Colonic mucosa (tissue), 4 donors: ENCODE measurements at regions not wholly inside any gene's neighbourhood (a gene's known extent, or its start where the extent isn't known, plus 50 kb on each side); places are given as distances from the start of the nearest gene placed in this dataset.

ENCODE experiments used
- DNase-seq: peaks from one replicate; pipeline ENCODE4 v3.0.0-alpha.2; 2020
- H3K27ac ChIP-seq: fragments of 200-600 bp; one replicate; pipeline ENCODE4 v1.8.0; 2021
- H3K27me3 ChIP-seq: fragments of 200-600 bp; one replicate; pipeline ENCODE4 v1.8.0; 2021
- H3K36me3 ChIP-seq: fragments of 200-600 bp; one replicate; pipeline ENCODE4 v1.8.0; 2021
- H3K4me1 ChIP-seq: fragments of 200-600 bp; one replicate; pipeline ENCODE4 v1.8.0; 2021; ENCODE audit warnings: mild to moderate bottlenecking
- H3K4me3 ChIP-seq: fragments of 200-600 bp; one replicate; pipeline ENCODE4 v1.8.0; 2021
- H3K9ac ChIP-seq, 2 donors: one replicate each; pipeline ENCODE4 v1.7.0; 2013; ENCODE audit warnings: control low read depth in 2 of 2, low read depth in 2 of 2, low read length in 2 of 2
- H3K9me3 ChIP-seq: fragments of 200-600 bp; one replicate; pipeline ENCODE4 v1.8.0; 2021
- CTCF ChIP-seq: fragments of 200-600 bp; IDR thresholded peaks from one replicate; pipeline ENCODE4 v1.8.0; 2022; ENCODE audit warnings: antibody characterized with exemption, mild to moderate bottlenecking
- intact Hi-C: fragments of 100-400 bp; cut with DNase I; formaldehyde crosslinking; loops from one replicate; pipeline ENCODE4 v1.14.1; 2022
- donor health status: healthy.
- donor health status: DM: no; HTN: no; CAD: no.
- donor health status: DM: no; HTN: no; CAD: no.

GRCh38 chr20:50366270-50367103 lies 143.7 kb upstream of the PTPN1 start:
- H3K9me3 ChIP-seq: no peaks in the 10 kb centered on the region
- no peaks in the 10 kb centered on the region for H3K27me3 ChIP-seq
- no peak overlapping the region for H3K4me3 ChIP-seq
- H3K4me1 ChIP-seq: no peaks in the 10 kb centered on the region
- peak overlapping the region; percentile 71 for H3K27ac ChIP-seq
- TF ChIP-seq CTCF: no peak
- intact Hi-C loops: loop anchor here (10.0 kb wide), 1 partner anchor 88 kb away; no protein-coding TSS in a partner anchor
- H3K9ac ChIP-seq: no peak overlapping the region
- DNase-seq: peak; percentile 93
- no peaks in the 10 kb centered on the region for H3K36me3 ChIP-seq

DNA sequence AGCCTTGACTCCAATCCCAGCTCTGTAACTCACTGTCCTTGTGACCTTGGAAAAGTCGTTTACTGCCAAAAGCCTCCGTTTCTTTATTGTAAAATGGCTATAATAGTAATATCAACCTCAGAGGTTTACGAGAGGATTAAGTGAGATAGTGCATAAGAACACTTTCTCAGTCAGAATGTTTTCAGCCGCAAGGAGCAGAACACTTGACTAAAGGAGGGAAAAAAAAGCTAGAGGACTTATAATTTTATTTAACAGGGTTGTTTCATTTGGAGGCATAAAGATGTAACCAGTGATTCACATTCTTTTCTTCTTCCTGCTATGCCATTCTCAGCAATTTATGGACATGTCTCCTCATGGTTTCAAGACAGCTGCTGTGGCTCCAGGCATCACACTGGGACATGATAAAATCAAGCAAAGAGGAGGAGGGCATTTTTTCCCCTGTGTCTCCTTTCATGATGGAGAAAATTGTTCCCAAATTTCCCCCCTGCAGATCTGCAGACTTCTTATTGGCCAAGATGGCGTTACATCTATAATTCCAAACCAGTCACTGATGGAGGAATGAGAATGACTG lies 143.0 kb upstream of the PTPN1 start:
- Histone ChIP-seq H3K9ac (no peak overlapping the region), H3K9me3 (no peaks in the 10 kb centered on the region), H3K36me3 (no peaks in the 10 kb centered on the region), H3K27me3 (no peaks in the 10 kb centered on the region), H3K27ac (peak overlapping the region; percentile 71), H3K4me1 (no peaks in the 10 kb centered on the region), H3K4me3 (no peak overlapping the region)
- intact Hi-C loops: loop anchor here (10.0 kb wide), 1 partner anchor 88 kb away; no protein-coding TSS in a partner anchor
- TF ChIP-seq CTCF: no peak
- no peak for DNase-seq

DNA sequence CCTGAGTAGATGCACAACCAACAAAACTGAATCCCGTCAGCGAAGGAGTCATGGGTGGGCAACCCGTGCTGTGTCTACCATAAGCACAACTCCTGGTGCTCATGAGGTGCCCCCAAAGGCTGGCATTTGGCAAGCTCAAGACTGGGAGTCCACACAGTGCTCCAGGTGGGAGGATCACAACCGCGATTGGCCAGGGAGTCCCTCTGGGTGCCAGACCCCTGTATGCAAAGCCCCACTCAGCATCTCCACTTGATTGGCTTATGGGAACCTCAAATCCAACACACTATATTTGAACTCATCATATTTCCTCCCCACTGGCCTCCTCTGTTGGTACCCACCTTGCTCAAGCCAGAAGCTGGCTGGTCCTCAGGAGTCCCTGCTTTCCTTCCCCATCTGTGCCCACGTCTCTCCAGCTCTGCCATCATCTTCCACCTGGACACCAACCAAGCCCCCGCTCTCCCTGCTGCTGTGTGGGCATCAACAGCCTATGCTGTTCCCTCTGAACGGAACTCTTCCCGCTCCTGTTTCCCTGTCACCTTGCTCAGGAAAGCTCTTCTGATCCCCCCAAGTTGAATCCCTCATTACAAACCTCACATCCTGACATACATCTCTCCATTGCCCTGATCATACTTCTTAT lies 142.3 kb upstream of the PTPN1 start:
- no peaks in the 10 kb centered on the region for H3K4me1 ChIP-seq
- H3K36me3 ChIP-seq: no peaks in the 10 kb centered on the region
- DNase-seq: no peak
- intact Hi-C loops: loop anchor here (10.0 kb wide), 1 partner anchor 87 kb away; no protein-coding TSS in a partner anchor
- peak overlapping the region; percentile 71 for H3K27ac ChIP-seq
- H3K9me3 ChIP-seq: no peaks in the 10 kb centered on the region
- no peaks in the 10 kb centered on the region for H3K27me3 ChIP-seq
- TF ChIP-seq CTCF: no peak
- no peak overlapping the region for H3K9ac ChIP-seq
- no peak overlapping the region for H3K4me3 ChIP-seq

DNA sequence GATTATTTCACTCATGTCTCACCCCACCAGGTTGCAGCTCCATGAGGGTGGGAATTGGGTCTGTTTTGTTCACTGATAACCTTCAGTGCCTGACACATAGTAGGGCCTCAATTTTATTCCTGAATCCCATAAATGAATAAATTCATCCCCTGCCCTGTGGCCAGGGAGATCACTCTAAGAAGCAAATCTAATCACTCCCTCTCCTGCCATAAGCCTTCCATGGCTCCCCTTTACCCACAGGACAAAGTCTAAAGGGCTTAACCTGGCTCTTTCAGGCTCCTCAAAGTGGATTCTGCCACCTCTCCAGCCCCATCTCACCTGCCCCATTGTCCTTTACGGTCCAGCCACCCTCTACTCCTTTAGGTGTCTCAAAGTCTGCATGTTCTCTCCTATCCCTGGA lies 141.8 kb upstream of the PTPN1 start:
- Histone ChIP-seq H3K4me1 (no peaks in the 10 kb centered on the region), H3K27me3 (no peaks in the 10 kb centered on the region), H3K9ac (no peak overlapping the region), H3K9me3 (no peaks in the 10 kb centered on the region), H3K27ac (peak overlapping the region; percentile 67), H3K4me3 (no peak overlapping the region), H3K36me3 (no peaks in the 10 kb centered on the region)
- TF ChIP-seq CTCF: no peak
- intact Hi-C loops: loop anchor here (10.0 kb wide), 1 partner anchor 86 kb away; no protein-coding TSS in a partner anchor
- no peak for DNase-seq

GRCh38 chr20:50368813-50369224 lies 141.4 kb upstream of the PTPN1 start:
- H3K9me3 ChIP-seq: no peaks in the 10 kb centered on the region
- TF ChIP-seq CTCF: no peak
- no peaks in the 10 kb centered on the region for H3K36me3 ChIP-seq
- H3K4me3 ChIP-seq: no peak overlapping the region
- peak overlapping the region in 1 of 2 donors; percentile 57 for H3K9ac ChIP-seq
- no peak for DNase-seq
- H3K27ac ChIP-seq: peak overlapping the region; percentile 67
- H3K4me1 ChIP-seq: no peaks in the 10 kb centered on the region
- H3K27me3 ChIP-seq: no peaks in the 10 kb centered on the region
- intact Hi-C loops: loop anchor here (10.0 kb wide), 1 partner anchor 86 kb away; no protein-coding TSS in a partner anchor
